Omental fat pad (tissue), 3 donors: ENCODE measurements at regions not wholly inside any gene's neighbourhood (a gene's known extent, or its start where the extent isn't known, plus 50 kb on each side); places are given as distances from the start of the nearest gene placed in this dataset.

ENCODE experiments used
- ATAC-seq: fragments of 150-250 bp; one replicate; pipeline ENCODE4 v1.9.1; 2016; ENCODE audit warnings: mild to moderate bottlenecking, moderate library complexity; ENCODE audit not compliant: low FRiP score
- DNase-seq: peaks from one replicate; pipeline ENCODE4 v3.0.0-alpha.2; 2019; ENCODE audit warnings: low spot score
- TF ChIP-seq, protein P1 (sequence below), 3 donors: fragments of 450-650 bp; IDR thresholded peaks; one replicate each; pipeline ENCODE4 v1.5.1; 2016 to 2017; ENCODE audit warnings: antibody characterized with exemption in 3 of 3, mild to moderate bottlenecking in 3 of 3, moderate library complexity in 2 of 3

DNA sequence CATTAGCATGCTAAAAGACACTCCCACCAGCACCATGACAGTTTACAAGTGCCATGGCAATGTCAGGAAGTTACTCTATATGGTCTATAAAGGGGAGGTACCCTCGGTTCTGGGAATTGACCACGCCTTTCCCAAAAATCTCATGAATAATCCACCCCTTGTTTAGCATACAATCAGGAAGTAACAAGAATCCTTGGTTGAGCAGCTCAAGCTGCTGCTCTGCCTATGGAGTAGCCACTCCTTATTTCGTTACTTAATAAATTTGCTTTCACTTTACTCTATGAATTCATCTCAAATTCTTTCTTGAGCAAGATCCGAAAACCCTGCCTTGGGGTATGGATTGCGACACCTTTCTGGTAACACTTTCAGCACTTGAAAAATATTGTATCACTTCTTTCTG lies 243.0 kb downstream of the BMP2 start:
- TF ChIP-seq, protein P1, sequence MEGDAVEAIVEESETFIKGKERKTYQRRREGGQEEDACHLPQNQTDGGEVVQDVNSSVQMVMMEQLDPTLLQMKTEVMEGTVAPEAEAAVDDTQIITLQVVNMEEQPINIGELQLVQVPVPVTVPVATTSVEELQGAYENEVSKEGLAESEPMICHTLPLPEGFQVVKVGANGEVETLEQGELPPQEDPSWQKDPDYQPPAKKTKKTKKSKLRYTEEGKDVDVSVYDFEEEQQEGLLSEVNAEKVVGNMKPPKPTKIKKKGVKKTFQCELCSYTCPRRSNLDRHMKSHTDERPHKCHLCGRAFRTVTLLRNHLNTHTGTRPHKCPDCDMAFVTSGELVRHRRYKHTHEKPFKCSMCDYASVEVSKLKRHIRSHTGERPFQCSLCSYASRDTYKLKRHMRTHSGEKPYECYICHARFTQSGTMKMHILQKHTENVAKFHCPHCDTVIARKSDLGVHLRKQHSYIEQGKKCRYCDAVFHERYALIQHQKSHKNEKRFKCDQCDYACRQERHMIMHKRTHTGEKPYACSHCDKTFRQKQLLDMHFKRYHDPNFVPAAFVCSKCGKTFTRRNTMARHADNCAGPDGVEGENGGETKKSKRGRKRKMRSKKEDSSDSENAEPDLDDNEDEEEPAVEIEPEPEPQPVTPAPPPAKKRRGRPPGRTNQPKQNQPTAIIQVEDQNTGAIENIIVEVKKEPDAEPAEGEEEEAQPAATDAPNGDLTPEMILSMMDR (IDR thresholded peaks at IDR 0.05): no peak
- DNase-seq: no peak
- peak; percentile 77 for ATAC-seq

DNA sequence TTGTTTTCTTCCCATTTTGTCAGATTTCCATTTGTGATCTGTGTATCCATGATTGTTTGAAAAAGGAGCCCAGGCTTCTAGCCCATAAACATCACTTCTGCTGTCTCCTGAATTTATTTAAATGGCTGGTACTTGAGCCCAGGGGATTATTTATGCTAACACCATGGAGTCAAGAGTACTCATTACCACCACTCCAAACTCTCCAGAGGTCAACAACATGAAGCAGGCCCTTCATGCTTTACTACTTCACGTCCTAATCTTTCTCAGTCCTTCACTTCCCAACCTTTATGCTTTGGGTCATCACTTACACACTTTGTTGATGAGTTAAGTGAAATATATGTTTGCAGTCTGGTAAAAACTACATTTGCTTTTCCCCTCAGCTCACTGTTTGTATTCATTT lies 247.8 kb downstream of the BMP2 start:
- ATAC-seq: no peak
- TF ChIP-seq, protein P1 (IDR thresholded peaks at IDR 0.05): no peak
- DNase-seq: no peak

DNA sequence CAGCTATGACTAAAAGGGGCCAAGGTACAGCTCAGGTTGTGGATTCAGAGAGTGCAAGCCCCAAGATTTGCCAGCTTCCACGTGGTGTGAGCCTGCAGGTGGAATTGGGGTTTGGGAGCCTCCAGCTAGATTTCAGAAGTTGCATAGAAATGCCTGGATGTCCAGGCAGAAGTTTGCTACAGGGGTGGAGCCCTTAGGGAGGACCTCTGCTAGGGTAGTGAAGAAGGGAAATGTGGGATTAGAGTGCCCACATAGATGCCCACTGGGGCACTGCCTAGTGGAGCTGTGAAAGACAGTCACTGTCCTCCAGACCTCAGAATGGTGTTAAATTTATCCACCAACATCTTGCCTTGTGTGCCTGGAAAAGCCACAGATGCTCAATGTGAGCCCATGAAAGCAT lies 255.1 kb downstream of the BMP2 start:
- ATAC-seq: no peak
- DNase-seq: no peak
- TF ChIP-seq, protein P1 (IDR thresholded peaks at IDR 0.05): no peak

DNA sequence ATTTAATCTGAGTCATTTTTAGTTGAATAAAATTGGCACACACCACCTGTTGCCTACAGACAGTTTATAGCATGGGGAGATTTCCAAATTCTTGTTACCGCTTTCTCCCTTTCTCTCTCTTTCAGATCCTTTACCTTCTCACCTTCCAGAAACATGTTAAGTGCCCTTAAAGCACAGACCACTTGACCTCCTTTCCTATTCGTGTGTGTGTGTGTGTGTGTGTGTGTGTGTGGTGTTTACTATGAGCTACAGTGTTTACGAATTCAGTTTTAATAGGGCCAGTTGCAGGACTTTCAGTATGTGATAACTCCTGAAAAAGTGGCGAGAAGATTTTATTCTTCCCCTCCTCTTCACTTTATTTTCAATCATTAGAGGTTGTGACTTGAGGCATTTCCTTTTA lies 258.1 kb downstream of the BMP2 start:
- ATAC-seq: no peak
- no peak for DNase-seq
- TF ChIP-seq, protein P1 (IDR thresholded peaks at IDR 0.05): no peak

DNA sequence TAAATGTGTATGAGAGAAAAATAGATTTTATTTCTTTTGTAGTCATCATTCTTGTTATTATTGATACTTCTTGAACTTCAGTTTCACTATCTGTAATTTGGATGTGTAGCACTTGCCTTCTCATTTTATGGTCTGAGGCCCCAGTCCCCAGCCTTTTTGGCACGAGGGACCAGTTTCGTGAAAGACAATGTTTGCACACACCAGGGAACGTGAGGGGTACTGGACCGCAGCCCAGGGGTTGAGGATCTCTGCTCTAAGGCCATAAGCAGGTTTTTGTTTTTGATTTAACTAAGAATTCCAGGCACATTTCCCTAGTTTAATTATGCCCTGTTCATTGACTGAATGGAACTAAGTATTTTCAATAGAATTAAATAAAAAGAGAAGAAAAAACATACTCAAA lies 261.5 kb downstream of the BMP2 start:
- TF ChIP-seq, protein P1 (IDR thresholded peaks at IDR 0.05): no peak
- ATAC-seq (no peak), DNase-seq (no peak)

DNA sequence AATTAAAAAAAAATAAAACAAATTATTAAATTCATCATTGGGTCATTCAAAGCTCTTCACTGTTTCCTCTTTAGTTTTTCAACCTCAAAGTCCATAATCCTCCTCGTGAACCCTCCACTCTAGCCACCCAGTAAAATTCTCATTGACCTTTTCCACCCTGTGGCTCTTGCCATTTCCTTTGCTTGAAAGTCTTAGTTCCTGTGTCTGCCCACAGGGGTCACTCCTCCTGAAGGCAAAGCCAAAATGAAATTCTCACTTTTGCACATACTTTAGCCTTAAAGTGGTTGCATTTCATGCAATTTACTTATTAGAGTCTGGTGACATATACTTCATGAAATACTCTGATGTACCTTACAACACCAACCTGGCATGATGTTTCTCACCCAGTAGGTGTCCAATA lies 263.7 kb downstream of the BMP2 start:
- no peak for DNase-seq
- TF ChIP-seq, protein P1 (IDR thresholded peaks at IDR 0.05): no peak

DNA sequence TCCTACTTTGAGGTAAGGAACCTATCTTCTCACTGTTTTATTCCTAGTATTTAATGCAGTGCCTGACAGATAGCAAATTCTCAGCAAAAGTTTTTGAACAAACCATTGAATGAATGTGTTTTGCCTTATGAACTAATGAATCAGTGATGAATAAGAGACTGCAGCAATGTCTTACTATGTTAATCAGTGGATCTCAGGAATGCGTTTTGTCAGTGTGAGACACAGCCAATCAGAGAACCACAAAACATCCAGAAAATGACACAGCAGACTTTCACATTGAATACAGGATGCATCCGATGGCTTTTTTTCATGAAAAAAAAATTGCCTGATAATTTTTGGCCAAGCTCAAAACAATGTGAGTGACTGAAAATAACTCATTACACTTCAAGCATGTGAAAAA lies 270.5 kb downstream of the BMP2 start:
- TF ChIP-seq, protein P1 (IDR thresholded peaks at IDR 0.05): no peak
- DNase-seq (no peak), ATAC-seq (no peak)

More for the DNA sequence above, 263.7 kb downstream of the BMP2 start:
- ATAC-seq: no peak
